Fibroblast of villous mesenchyme (primary cell): ENCODE measurements at regions not wholly inside any gene's neighbourhood (a gene's known extent, or its start where the extent isn't known, plus 50 kb on each side); places are given as distances from the start of the nearest gene placed in this dataset.

ENCODE experiments used
- DNase-seq: peaks from one replicate; pipeline ENCODE4 v3.0.0-alpha.2; 2010; ENCODE audit warnings: low read depth
- H3K4me3 ChIP-seq: 2 replicates; pipeline ENCODE4 v1.5.1; 2011; ENCODE audit warnings: low read depth, mild to moderate bottlenecking, low read length
- CTCF ChIP-seq: IDR thresholded peaks from 2 replicates; pipeline ENCODE4 v1.5.1; 2012; ENCODE audit warnings: low read depth, mild to moderate bottlenecking, low read length; ENCODE audit not compliant: insufficient read depth

- no peak overlapping the region for H3K4me3 ChIP-seq
- no peak for DNase-seq
- no peak for TF ChIP-seq CTCF
These were observed 395.6 kb downstream of the TDRD15 start for GRCh38 chr2:21519412-21519811.

GRCh38 chr2:21519821-21520220 is 396.1 kb downstream of the TDRD15 start:
- TF ChIP-seq CTCF, result no peak
- no peak overlapping the region for H3K4me3 ChIP-seq
- DNase-seq, result no peak

GRCh38 chr2:21535826-21536225 is 412.1 kb downstream of the TDRD15 start:
- TF ChIP-seq CTCF, result no peak
- DNase-seq, result no peak
- H3K4me3 ChIP-seq, result no peak overlapping the region

GRCh38 chr2:21539685-21540084 is 415.9 kb downstream of the TDRD15 start:
- no peak for TF ChIP-seq CTCF
- H3K4me3 ChIP-seq, result no peak overlapping the region
- DNase-seq, result no peak

- H3K4me3 ChIP-seq, result no peak overlapping the region
- TF ChIP-seq CTCF, result no peak
- no peak for DNase-seq
These were observed 419.9 kb downstream of the TDRD15 start for GRCh38 chr2:21543630-21544029.

- H3K4me3 ChIP-seq, result no peak overlapping the region
- TF ChIP-seq CTCF, result no peak
- DNase-seq, result no peak
These were observed 420.6 kb downstream of the TDRD15 start for GRCh38 chr2:21544392-21544791.

GRCh38 chr2:21552981-21553380 is 429.2 kb downstream of the TDRD15 start:
- TF ChIP-seq CTCF, result no peak
- DNase-seq, result no peak
- H3K4me3 ChIP-seq, result no peak overlapping the region
